K562 (cell line): ENCODE measurements at regions not wholly inside any gene's neighbourhood (a gene's known extent, or its start where the extent isn't known, plus 50 kb on each side); places are given as distances from the start of the nearest gene placed in this dataset.

ENCODE experiments used
- CTCF ChIP-seq, 3 experiments: IDR thresholded peaks in 2 of 3; conservative IDR thresholded peaks in 1 of 3; 2 replicates each; pipeline ENCODE4 v1.5.1; 2011 to 2012; ENCODE audit warnings: low read length in 3 of 3, mild to moderate bottlenecking in 3 of 3, control low read depth in 2 of 3, improper control_type of control experiment in 1 of 3, inconsistent platforms in 1 of 3, low read depth in 1 of 3, mixed read lengths in 1 of 3, moderate library complexity in 1 of 3; ENCODE audit not compliant: insufficient read depth in 2 of 3
- FOXM1 ChIP-seq, 2 experiments: fragments of 450-650 bp in 1 of 2; sonication (generic) in 1 of 2; formaldehyde crosslinking in 1 of 2; IDR thresholded peaks; 2 replicates each; pipeline versions ENCODE4 v1.6.1 to v1.9.0; 2017 to 2022; ENCODE audit warnings: low read depth in 2 of 2, mild to moderate bottlenecking in 2 of 2, missing genetic modification reagents in 1 of 2, moderate library complexity in 1 of 2
- GATAD2A ChIP-seq: fragments of 450-650 bp; IDR thresholded peaks from 2 replicates; pipeline ENCODE4 v1.6.1; 2017
- HOMEZ ChIP-seq: fragments of 250-450 bp; sonication (Bioruptor Pico); IDR thresholded peaks from 2 replicates; pipeline ENCODE4 v1.4.0; 2020; ENCODE audit warnings: mild to moderate bottlenecking, moderate library complexity
- JUNB ChIP-seq: fragments of 450-650 bp; formaldehyde crosslinking; conservative IDR thresholded peaks from 2 replicates; pipeline ENCODE4 v1.4.0; 2020; ENCODE audit warnings: mild to moderate bottlenecking
- MEIS2 ChIP-seq: fragments of 450-650 bp; IDR thresholded peaks from 2 replicates; pipeline ENCODE4 v1.6.1; 2014; ENCODE audit warnings: mild to moderate bottlenecking; ENCODE audit not compliant: partially characterized antibody
- PTBP1 ChIP-seq: fragments of 200-400 bp; formaldehyde crosslinking; IDR thresholded peaks from 2 replicates; pipeline ENCODE4 v1.6.1; 2017; ENCODE audit warnings: low read depth, low read length
- SIN3A ChIP-seq, 2 experiments: fragments of 150-350 bp in 1 of 2; IDR thresholded peaks; 2 replicates each; pipeline ENCODE4 v1.6.1; 2011 to 2016; ENCODE audit warnings: borderline replicate concordance in 2 of 2, low read depth in 2 of 2, low read length in 2 of 2, mild to moderate bottlenecking in 2 of 2, moderate library complexity in 2 of 2; ENCODE audit not compliant: control insufficient read depth in 1 of 2
- SMAD1 ChIP-seq: fragments of 150-350 bp; IDR thresholded peaks from 2 replicates; pipeline ENCODE4 v1.6.1; 2014; ENCODE audit warnings: low read length, low read depth; ENCODE audit not compliant: partially characterized antibody
- USF1 ChIP-seq: sonication (generic); formaldehyde crosslinking; IDR thresholded peaks from 2 replicates; pipeline ENCODE4 v1.9.0; 2022; ENCODE audit warnings: mild to moderate bottlenecking, missing genetic modification reagents
- ZFX ChIP-seq: sonication (generic); formaldehyde crosslinking; IDR thresholded peaks from 2 replicates; pipeline ENCODE4 v1.8.0; 2022; ENCODE audit warnings: mild to moderate bottlenecking, missing genetic modification reagents, moderate library complexity

- no peak for TF ChIP-seq CTCF (IDR thresholded peaks at IDR 0.05 in 2 of 3, conservative IDR thresholded peaks at IDR 0.05 in 1 of 3; ENCODE audit: insufficient read depth in 2 of 3, low read depth in 1 of 3, low read length in 3 of 3)
- TF ChIP-seq HOMEZ = no peak
- no peak for TF ChIP-seq FOXM1 (IDR thresholded peaks at IDR 0.05; ENCODE audit: low read depth)
- no peak for TF ChIP-seq FOXM1 (CRISPR knock-in tag; IDR thresholded peaks at IDR 0.05; ENCODE audit: low read depth)
- no peak for TF ChIP-seq JUNB (CRISPR knock-in tag)
- no peak for TF ChIP-seq ZFX (CRISPR knock-in tag)
- no peak for TF ChIP-seq SIN3A (IDR thresholded peaks at IDR 0.05; ENCODE audit: borderline replicate concordance in 2 of 2, control insufficient read depth in 1 of 2, low read depth in 2 of 2, low read length in 2 of 2)
- TF ChIP-seq GATAD2A = no peak
- no peak for TF ChIP-seq MEIS2
- no peak for TF ChIP-seq USF1
- TF ChIP-seq SMAD1 = no peak
- no peak for TF ChIP-seq PTBP1
These were observed 298.3 kb upstream of the TBL1XR1 start for GRCh38 chr3:177495566-177495965.
